ENCODE measurements at regions not wholly inside any gene's neighbourhood (a gene's known extent, or its start where the extent isn't known, plus 50 kb on each side); places are given as distances from the start of the nearest gene placed in this dataset.
"Not testable (repeated sequence)": the region's sequence is repeated elsewhere in the genome, so short reads cannot be mapped to it uniquely, and the experiment has no call there.

- DNase-seq (no peak), ATAC-seq (no peak)
- H3K9me3 ChIP-seq: peaks cover 0 to 5% (median 0%) of the 10 kb centered on the region in 3 donors
- H3K4me1 ChIP-seq: no peaks in the 10 kb centered on the region
- TF ChIP-seq CTCF (IDR thresholded peaks at IDR 0.05) (no peak), POLR2A (IDR thresholded peaks at IDR 0.05) (no peak)
- WGBS, 2 donors: 75 to 76% methylated on average over 7 to 9 of the region's 10 CpGs
- no peak overlapping the region for H3K27ac ChIP-seq
- peaks cover 0 to 4% of the 10 kb centered on the region in 2 donors for H3K27me3 ChIP-seq
- no peak overlapping the region for H3K4me3 ChIP-seq
- H3K36me3 ChIP-seq (replicated peaks in 1 of 2; ENCODE audit: insufficient read depth in 1 of 2, low read depth in 2 of 2): no peaks in the 10 kb centered on the region
- intact Hi-C loops (cut with DNase I): no loop called here
These were observed 298.8 kb upstream of the MAP3K7 start for GRCh38 chr6:90885611-90886056.

GRCh38 chr6:90885137-90885536 is 298.3 kb upstream of the MAP3K7 start:
- H3K4me1 ChIP-seq; H3K4me3 ChIP-seq; DNase-seq; H3K9me3 ChIP-seq; H3K27me3 ChIP-seq; H3K36me3 ChIP-seq (replicated peaks in 1 of 2; ENCODE audit: insufficient read depth in 1 of 2, low read depth in 2 of 2); H3K27ac ChIP-seq; intact Hi-C loops (cut with DNase I); ATAC-seq: not testable (repeated sequence)
- WGBS, 2 donors: 78 to 95% methylated on average over 4 of the region's 4 CpGs

GRCh38 chr6:90877616-90878015 is 290.7 kb upstream of the MAP3K7 start:
- Histone ChIP-seq H3K27me3 (peaks cover 0 to 3% of the 10 kb centered on the region in 2 donors), H3K27ac (no peak overlapping the region), H3K9me3 (peaks cover 0 to 2% (median 0%) of the 10 kb centered on the region in 3 donors), H3K4me1 (no peaks in the 10 kb centered on the region), H3K4me3 (no peak overlapping the region), H3K36me3 (replicated peaks in 1 of 2; ENCODE audit: insufficient read depth in 1 of 2, low read depth in 2 of 2) (no peaks in the 10 kb centered on the region)
- WGBS, 2 donors: 69 to 72% methylated on average over 3 of the region's 3 CpGs
- ATAC-seq (no peak), DNase-seq (no peak)
- no peak for TF ChIP-seq CTCF (IDR thresholded peaks at IDR 0.05)
- TF ChIP-seq POLR2A (IDR thresholded peaks at IDR 0.05): no peak
- intact Hi-C loops (cut with DNase I): no loop called here

GRCh38 chr6:90874931-90875330 is 288.1 kb upstream of the MAP3K7 start:
- H3K27me3 ChIP-seq: peaks cover 0 to 3% of the 10 kb centered on the region in 2 donors
- 36 to 37% methylated on average over 4 of the region's 4 CpGs for WGBS, 2 donors
- no peak for ATAC-seq
- H3K9me3 ChIP-seq: no peaks in the 10 kb centered on the region
- no peak overlapping the region for H3K27ac ChIP-seq
- TF ChIP-seq POLR2A (IDR thresholded peaks at IDR 0.05): no peak
- no peak for TF ChIP-seq CTCF (IDR thresholded peaks at IDR 0.05)
- H3K4me1 ChIP-seq: no peaks in the 10 kb centered on the region
- intact Hi-C loops (cut with DNase I): no loop called here
- no peak for DNase-seq
- H3K36me3 ChIP-seq (replicated peaks in 1 of 2; ENCODE audit: insufficient read depth in 1 of 2, low read depth in 2 of 2): no peaks in the 10 kb centered on the region
- H3K4me3 ChIP-seq: no peak overlapping the region

- intact Hi-C loops (cut with DNase I): no loop called here
- no peak for TF ChIP-seq CTCF (IDR thresholded peaks at IDR 0.05)
- TF ChIP-seq POLR2A (IDR thresholded peaks at IDR 0.05): no peak
These were observed 286.1 kb upstream of the MAP3K7 start for GRCh38 chr6:90872981-90873380.

More at GRCh38 chr6:90872981-90873380, 286.1 kb upstream of the MAP3K7 start:
- no peaks in the 10 kb centered on the region for H3K36me3 ChIP-seq (replicated peaks in 1 of 2; ENCODE audit: insufficient read depth in 1 of 2, low read depth in 2 of 2)
- ATAC-seq (no peak), DNase-seq (no peak)
- no peak overlapping the region for H3K4me3 ChIP-seq
- no peaks in the 10 kb centered on the region for H3K4me1 ChIP-seq
- H3K27ac ChIP-seq: no peak overlapping the region
- H3K27me3 ChIP-seq: no peaks in the 10 kb centered on the region
- H3K9me3 ChIP-seq: no peaks in the 10 kb centered on the region
- 66 to 69% methylated on average over 8 of the region's 8 CpGs for WGBS, 2 donors

Measured in body of pancreas (tissue), 4 donors.